C4-2B (cell line): ENCODE measurements at regions not wholly inside any gene's neighbourhood (a gene's known extent, or its start where the extent isn't known, plus 50 kb on each side); places are given as distances from the start of the nearest gene placed in this dataset.

Source experiments
- ZFX ChIP-seq: fragments of 450-650 bp; IDR thresholded peaks from 2 replicates; pipeline ENCODE4 v1.6.1; 2017
- TF ChIP-seq, protein P1 (sequence below): fragments of 450-650 bp; conservative IDR thresholded peaks from 2 replicates; pipeline ENCODE4 v1.5.1; 2017; ENCODE audit warnings: mild to moderate bottlenecking

DNA sequence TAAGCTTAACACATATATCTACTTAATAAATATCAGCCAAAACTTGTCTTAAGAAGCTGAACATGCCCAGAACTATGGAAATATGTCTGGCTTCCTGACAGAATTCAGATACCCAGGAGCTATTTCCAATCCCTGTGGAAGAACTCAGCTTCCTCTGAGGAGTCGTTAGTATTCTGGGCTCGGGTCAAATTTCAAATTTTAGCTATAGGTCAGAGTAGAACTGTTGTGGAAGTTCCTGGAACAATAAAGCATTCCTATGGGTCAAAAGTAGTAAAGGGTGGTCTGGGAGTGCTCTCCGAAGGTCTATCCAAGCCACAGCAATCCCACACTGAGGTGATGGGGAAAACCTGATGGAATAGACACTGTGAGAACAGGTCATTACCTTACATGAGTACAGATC, 342.7 kb upstream of the CHST9 start:
- TF ChIP-seq, protein P1, sequence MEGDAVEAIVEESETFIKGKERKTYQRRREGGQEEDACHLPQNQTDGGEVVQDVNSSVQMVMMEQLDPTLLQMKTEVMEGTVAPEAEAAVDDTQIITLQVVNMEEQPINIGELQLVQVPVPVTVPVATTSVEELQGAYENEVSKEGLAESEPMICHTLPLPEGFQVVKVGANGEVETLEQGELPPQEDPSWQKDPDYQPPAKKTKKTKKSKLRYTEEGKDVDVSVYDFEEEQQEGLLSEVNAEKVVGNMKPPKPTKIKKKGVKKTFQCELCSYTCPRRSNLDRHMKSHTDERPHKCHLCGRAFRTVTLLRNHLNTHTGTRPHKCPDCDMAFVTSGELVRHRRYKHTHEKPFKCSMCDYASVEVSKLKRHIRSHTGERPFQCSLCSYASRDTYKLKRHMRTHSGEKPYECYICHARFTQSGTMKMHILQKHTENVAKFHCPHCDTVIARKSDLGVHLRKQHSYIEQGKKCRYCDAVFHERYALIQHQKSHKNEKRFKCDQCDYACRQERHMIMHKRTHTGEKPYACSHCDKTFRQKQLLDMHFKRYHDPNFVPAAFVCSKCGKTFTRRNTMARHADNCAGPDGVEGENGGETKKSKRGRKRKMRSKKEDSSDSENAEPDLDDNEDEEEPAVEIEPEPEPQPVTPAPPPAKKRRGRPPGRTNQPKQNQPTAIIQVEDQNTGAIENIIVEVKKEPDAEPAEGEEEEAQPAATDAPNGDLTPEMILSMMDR: no peak
- no peak for TF ChIP-seq ZFX
